IPS-NIHi7 (cell line): ENCODE measurements at regions not wholly inside any gene's neighbourhood (a gene's known extent, or its start where the extent isn't known, plus 50 kb on each side); places are given as distances from the start of the nearest gene placed in this dataset.

Experiments used
- DNase-seq: peaks from one replicate; pipeline ENCODE4 v3.0.0; 2012; ENCODE audit warnings: mixed read lengths; ENCODE audit errors: extremely low spot score

GRCh38 chr7:130927062-130927461, 193.1 kb upstream of the KLF14 start:
- no peak for DNase-seq

GRCh38 chr7:130927564-130927963, 193.6 kb upstream of the KLF14 start:
- DNase-seq, result no peak

GRCh38 chr7:130929896-130930659, 196.1 kb upstream of the KLF14 start:
- DNase-seq, result no peak

- DNase-seq, result no peak
Observed at GRCh38 chr7:130930681-130931080, 196.7 kb upstream of the KLF14 start.

GRCh38 chr7:130931423-130931822, 197.4 kb upstream of the KLF14 start:
- DNase-seq, result no peak

- no peak for DNase-seq
Observed at GRCh38 chr7:130932088-130932487, 198.1 kb upstream of the KLF14 start.

- DNase-seq, result no peak
Observed at GRCh38 chr7:130932667-130933432, 198.8 kb upstream of the KLF14 start.

- no peak for DNase-seq
Observed at GRCh38 chr7:130933919-130934318, 199.9 kb upstream of the KLF14 start.

GRCh38 chr7:130935564-130936157, 201.7 kb upstream of the KLF14 start:
- no peak for DNase-seq

- no peak for DNase-seq
Observed at GRCh38 chr7:130936202-130936931, 202.4 kb upstream of the KLF14 start.

- DNase-seq, result no peak
Observed at GRCh38 chr7:130937016-130937415, 203.0 kb upstream of the KLF14 start.

- DNase-seq, result no peak
Observed at GRCh38 chr7:130937830-130938229, 203.8 kb upstream of the KLF14 start.

- DNase-seq, result no peak
Observed at GRCh38 chr7:130938661-130939060, 204.7 kb upstream of the KLF14 start.

- no peak for DNase-seq
Observed at GRCh38 chr7:130939321-130940095, 205.5 kb upstream of the KLF14 start.

GRCh38 chr7:130940326-130940725, 206.3 kb upstream of the KLF14 start:
- no peak for DNase-seq

GRCh38 chr7:130940907-130941306, 206.9 kb upstream of the KLF14 start:
- no peak for DNase-seq

- DNase-seq, result no peak
Observed at GRCh38 chr7:130941322-130942210, 207.6 kb upstream of the KLF14 start.

- DNase-seq, result no peak
Observed at GRCh38 chr7:130942211-130942964, 208.4 kb upstream of the KLF14 start.

- DNase-seq, result no peak
Observed at GRCh38 chr7:130943336-130943901, 209.4 kb upstream of the KLF14 start.
